ENCODE measurements at regions not wholly inside any gene's neighbourhood (a gene's known extent, or its start where the extent isn't known, plus 50 kb on each side); places are given as distances from the start of the nearest gene placed in this dataset.

GRCh38 chr10:128823201-128823600 lies 643.8 kb upstream of the MGMT start:
- DNase-seq, result no peak

GRCh38 chr10:128825626-128826025 lies 641.4 kb upstream of the MGMT start:
- no peak for DNase-seq

GRCh38 chr10:128833671-128834070 lies 633.4 kb upstream of the MGMT start:
- no peak for DNase-seq

GRCh38 chr10:128835361-128835760 lies 631.7 kb upstream of the MGMT start:
- no peak for DNase-seq

- DNase-seq, result no peak
Measured at GRCh38 chr10:128837478-128837877, 629.6 kb upstream of the MGMT start.

GRCh38 chr10:128839134-128839533 lies 627.9 kb upstream of the MGMT start:
- no peak for DNase-seq

- DNase-seq, result no peak
Measured at GRCh38 chr10:128839701-128840100, 627.3 kb upstream of the MGMT start.

GRCh38 chr10:128843972-128844371 lies 623.1 kb upstream of the MGMT start:
- DNase-seq, result no peak

- DNase-seq, result no peak
Measured at GRCh38 chr10:128846927-128847326, 620.1 kb upstream of the MGMT start.

GRCh38 chr10:128848810-128849209 lies 618.2 kb upstream of the MGMT start:
- no peak for DNase-seq

GRCh38 chr10:128850647-128851046 lies 616.4 kb upstream of the MGMT start:
- no peak for DNase-seq

GRCh38 chr10:128851281-128851680 lies 615.8 kb upstream of the MGMT start:
- DNase-seq, result no peak

- DNase-seq, result no peak
Measured at GRCh38 chr10:128851726-128852125, 615.3 kb upstream of the MGMT start.

GRCh38 chr10:128852449-128852848 lies 614.6 kb upstream of the MGMT start:
- DNase-seq, result no peak

GRCh38 chr10:128852902-128853301 lies 614.1 kb upstream of the MGMT start:
- DNase-seq, result no peak

GRCh38 chr10:128853537-128853936 lies 613.5 kb upstream of the MGMT start:
- no peak for DNase-seq

GRCh38 chr10:128854204-128854603 lies 612.8 kb upstream of the MGMT start:
- no peak for DNase-seq

GRCh38 chr10:128854963-128855362 lies 612.1 kb upstream of the MGMT start:
- DNase-seq, result no peak

GRCh38 chr10:128855618-128856428 lies 611.2 kb upstream of the MGMT start:
- DNase-seq, result no peak

- DNase-seq, result no peak
Measured at GRCh38 chr10:128859738-128860386, 607.2 kb upstream of the MGMT start.

GRCh38 chr10:128860574-128860973 lies 606.5 kb upstream of the MGMT start:
- DNase-seq, result no peak

GRCh38 chr10:128861018-128861901 lies 605.8 kb upstream of the MGMT start:
- DNase-seq, result no peak

GRCh38 chr10:128863411-128863810 lies 603.6 kb upstream of the MGMT start:
- DNase-seq, result no peak
